ENCODE measurements at regions not wholly inside any gene's neighbourhood (a gene's known extent, or its start where the extent isn't known, plus 50 kb on each side); places are given as distances from the start of the nearest gene placed in this dataset.

- POLR2A ChIA-PET = interaction anchor here (0.6 kb wide), 1 partner anchor 189 kb away, joined by 8 read pairs; no protein-coding TSS in a partner anchor
- ATAC-seq (ENCODE audit: low read depth) = no peak
Measured at GRCh38 chr1:38287036-38287435, 240.4 kb upstream of the POU3F1 start.

GRCh38 chr1:38285807-38286530 is 239.4 kb upstream of the POU3F1 start:
- Mint-ChIP-seq H3K36me3 (ENCODE audit: low read depth) (no peaks in the 10 kb centered on the region), H3K4me3 (no peak overlapping the region), H3K4me1 (no peaks in the 10 kb centered on the region), H3K27ac (no peak overlapping the region), H3K9me3 (no peaks in the 10 kb centered on the region), H3K27me3 (peaks cover 11% of the 10 kb centered on the region)
- no peak for TF ChIP-seq CTCF (IDR thresholded peaks at IDR 0.05)
- DNase-seq (no peak), ATAC-seq (ENCODE audit: low read depth) (no peak)
- CTCF ChIA-PET = no interaction called here
- POLR2A ChIA-PET = no interaction called here
- intact Hi-C loops (cut with micrococcal nuclease) = no loop called here

More at GRCh38 chr1:38287036-38287435, 240.4 kb upstream of the POU3F1 start:
- CTCF ChIA-PET = no interaction called here
- no peak overlapping the region for H3K4me3 Mint-ChIP-seq
- H3K9me3 Mint-ChIP-seq = no peaks in the 10 kb centered on the region
- peaks cover 17% of the 10 kb centered on the region for H3K27me3 Mint-ChIP-seq
- H3K4me1 Mint-ChIP-seq = peaks cover 6% of the 10 kb centered on the region
- no peak for TF ChIP-seq CTCF (IDR thresholded peaks at IDR 0.05)
- no peak for DNase-seq
- intact Hi-C loops (cut with micrococcal nuclease) = no loop called here
- no peak overlapping the region for H3K27ac Mint-ChIP-seq
- H3K36me3 Mint-ChIP-seq (ENCODE audit: low read depth) = no peaks in the 10 kb centered on the region

- no peak overlapping the region for H3K27ac Mint-ChIP-seq
- H3K27me3 Mint-ChIP-seq = peaks cover 9% of the 10 kb centered on the region
- intact Hi-C loops (cut with micrococcal nuclease) = no loop called here
- H3K4me1 Mint-ChIP-seq = no peaks in the 10 kb centered on the region
- ATAC-seq (ENCODE audit: low read depth) (no peak), DNase-seq (no peak)
- no peak overlapping the region for H3K4me3 Mint-ChIP-seq
- no peak for TF ChIP-seq CTCF (IDR thresholded peaks at IDR 0.05)
- H3K36me3 Mint-ChIP-seq (ENCODE audit: low read depth) = no peaks in the 10 kb centered on the region
- H3K9me3 Mint-ChIP-seq = peaks cover 4% of the 10 kb centered on the region
- CTCF ChIA-PET = no interaction called here
- POLR2A ChIA-PET = no interaction called here
Measured at GRCh38 chr1:38284953-38285352, 238.4 kb upstream of the POU3F1 start.

GRCh38 chr1:38283696-38284470 is 237.3 kb upstream of the POU3F1 start:
- peaks cover 12% of the 10 kb centered on the region for H3K9me3 Mint-ChIP-seq
- peaks cover 9% of the 10 kb centered on the region for H3K27me3 Mint-ChIP-seq
- no peak for ATAC-seq (ENCODE audit: low read depth)
- ChIA-PET CTCF (no interaction called here), POLR2A (no interaction called here)
- no peaks in the 10 kb centered on the region for H3K4me1 Mint-ChIP-seq
- intact Hi-C loops (cut with micrococcal nuclease) = no loop called here
- H3K27ac Mint-ChIP-seq = no peak overlapping the region
- H3K36me3 Mint-ChIP-seq (ENCODE audit: low read depth) = no peaks in the 10 kb centered on the region
- DNase-seq = no peak
- TF ChIP-seq CTCF (IDR thresholded peaks at IDR 0.05) = no peak
- H3K4me3 Mint-ChIP-seq = no peak overlapping the region

GRCh38 chr1:38279148-38279547 is 232.6 kb upstream of the POU3F1 start:
- TF ChIP-seq CTCF (IDR thresholded peaks at IDR 0.05) = no peak
- ChIA-PET CTCF (no interaction called here), POLR2A (no interaction called here)
- no peak for ATAC-seq (ENCODE audit: low read depth)
- Mint-ChIP-seq H3K4me1 (no peaks in the 10 kb centered on the region), H3K9me3 (peaks cover 23% of the 10 kb centered on the region), H3K27ac (no peak overlapping the region), H3K4me3 (no peak overlapping the region), H3K36me3 (ENCODE audit: low read depth) (no peaks in the 10 kb centered on the region), H3K27me3 (peaks cover 11% of the 10 kb centered on the region)
- no peak for DNase-seq
- intact Hi-C loops (cut with micrococcal nuclease) = no loop called here

Measured in activated B cell treated with CpG ODN at 0.5 μM for 24 hours (primary cell).